VCaP (cell line): ENCODE measurements at regions not wholly inside any gene's neighbourhood (a gene's known extent, or its start where the extent isn't known, plus 50 kb on each side); places are given as distances from the start of the nearest gene placed in this dataset.
"Not testable (repeated sequence)": the region's sequence is repeated elsewhere in the genome, so short reads cannot be mapped to it uniquely, and the experiment has no call there.

Experiments used
- H3K27ac ChIP-seq: fragments of 450-650 bp; 2 replicates; pipeline ENCODE4 v1.5.1; 2017
- TF ChIP-seq, protein P1 (sequence below): fragments of 450-650 bp; conservative IDR thresholded peaks from 2 replicates; pipeline ENCODE4 v1.5.1; 2017; ENCODE audit warnings: mild to moderate bottlenecking, moderate library complexity

GRCh38 chr9:30301271-30301963 lies 2083.0 kb upstream of the ACO1 start:
- H3K27ac ChIP-seq, result no peak overlapping the region
- TF ChIP-seq, protein P1, sequence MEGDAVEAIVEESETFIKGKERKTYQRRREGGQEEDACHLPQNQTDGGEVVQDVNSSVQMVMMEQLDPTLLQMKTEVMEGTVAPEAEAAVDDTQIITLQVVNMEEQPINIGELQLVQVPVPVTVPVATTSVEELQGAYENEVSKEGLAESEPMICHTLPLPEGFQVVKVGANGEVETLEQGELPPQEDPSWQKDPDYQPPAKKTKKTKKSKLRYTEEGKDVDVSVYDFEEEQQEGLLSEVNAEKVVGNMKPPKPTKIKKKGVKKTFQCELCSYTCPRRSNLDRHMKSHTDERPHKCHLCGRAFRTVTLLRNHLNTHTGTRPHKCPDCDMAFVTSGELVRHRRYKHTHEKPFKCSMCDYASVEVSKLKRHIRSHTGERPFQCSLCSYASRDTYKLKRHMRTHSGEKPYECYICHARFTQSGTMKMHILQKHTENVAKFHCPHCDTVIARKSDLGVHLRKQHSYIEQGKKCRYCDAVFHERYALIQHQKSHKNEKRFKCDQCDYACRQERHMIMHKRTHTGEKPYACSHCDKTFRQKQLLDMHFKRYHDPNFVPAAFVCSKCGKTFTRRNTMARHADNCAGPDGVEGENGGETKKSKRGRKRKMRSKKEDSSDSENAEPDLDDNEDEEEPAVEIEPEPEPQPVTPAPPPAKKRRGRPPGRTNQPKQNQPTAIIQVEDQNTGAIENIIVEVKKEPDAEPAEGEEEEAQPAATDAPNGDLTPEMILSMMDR, result no peak

DNA sequence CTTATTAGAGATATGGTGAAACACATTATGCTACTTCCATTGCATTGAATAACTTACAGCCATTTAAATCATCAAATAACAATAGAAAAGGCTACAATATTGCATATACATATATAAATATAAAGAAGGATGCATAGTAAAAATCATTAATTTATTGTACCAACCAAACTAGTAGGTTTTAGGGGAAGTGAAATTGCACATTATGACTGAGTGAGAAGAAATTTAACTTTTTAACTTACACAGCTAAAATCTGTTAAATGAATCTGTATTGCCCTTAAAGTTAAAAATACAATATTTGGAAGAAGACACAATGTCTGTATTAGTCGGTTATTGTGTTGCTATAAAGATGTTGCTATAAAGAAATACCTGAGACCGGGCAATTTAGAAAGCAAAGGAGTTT lies 2073.7 kb upstream of the ACO1 start:
- TF ChIP-seq, protein P1, result no peak
- no peak overlapping the region for H3K27ac ChIP-seq

DNA sequence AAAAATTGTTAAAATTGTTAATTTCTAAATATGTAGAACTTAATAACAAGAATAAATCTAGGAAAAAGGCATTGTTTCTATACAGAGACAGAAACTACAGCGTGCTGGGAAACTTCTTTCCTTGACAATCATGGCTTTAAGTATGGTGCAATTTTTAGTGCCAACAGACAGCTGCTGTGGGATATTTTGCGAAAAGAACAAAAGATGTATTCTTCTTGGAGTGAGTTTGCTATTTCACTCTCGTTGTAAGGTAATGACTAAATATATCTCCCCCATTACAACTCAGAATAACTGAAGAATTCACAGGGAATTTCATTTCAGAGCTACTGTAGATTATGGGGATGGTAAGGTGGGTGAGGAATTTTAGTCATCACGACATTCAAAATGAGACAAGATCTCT lies 2055.0 kb upstream of the ACO1 start:
- no peak overlapping the region for H3K27ac ChIP-seq
- TF ChIP-seq, protein P1, result no peak

DNA sequence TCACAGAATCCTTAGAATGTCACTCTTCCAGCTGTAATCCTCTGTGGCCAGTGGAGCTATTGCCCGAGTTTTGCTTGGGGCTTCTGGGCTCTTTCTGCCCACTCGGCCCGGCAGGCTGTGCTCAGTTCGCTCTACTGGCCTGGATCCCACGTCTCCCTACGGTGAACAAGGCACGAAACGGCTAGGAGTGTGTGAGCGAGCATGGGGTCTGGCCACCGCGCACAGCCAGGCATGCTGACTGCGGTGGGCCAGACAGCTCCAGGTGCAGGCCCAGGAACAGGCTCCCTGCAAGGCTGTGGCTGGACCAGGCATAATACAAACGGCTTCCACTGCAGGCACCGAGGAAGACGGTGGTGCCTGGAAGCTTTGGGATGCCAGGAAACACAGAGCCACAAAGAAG lies 2035.5 kb upstream of the ACO1 start:
- TF ChIP-seq, protein P1, result no peak
- no peak overlapping the region for H3K27ac ChIP-seq

- TF ChIP-seq, protein P1, result no peak
- no peak overlapping the region for H3K27ac ChIP-seq
Observed at GRCh38 chr9:30349526-30350513, 2034.6 kb upstream of the ACO1 start.

GRCh38 chr9:30356221-30356620 lies 2028.2 kb upstream of the ACO1 start:
- TF ChIP-seq, protein P1, result no peak
- no peak overlapping the region for H3K27ac ChIP-seq

- no peak overlapping the region for H3K27ac ChIP-seq
- TF ChIP-seq, protein P1, result no peak
Observed at GRCh38 chr9:30362373-30362772, 2022.1 kb upstream of the ACO1 start.

- H3K27ac ChIP-seq, result not testable (repeated sequence)
Observed at GRCh38 chr9:30366140-30366539, 2018.3 kb upstream of the ACO1 start.
